Activated CD4-positive, alpha-beta T cell treated with anti-CD3 and anti-CD28 coated beads for 36 hours (primary cell): ENCODE measurements at regions not wholly inside any gene's neighbourhood (a gene's known extent, or its start where the extent isn't known, plus 50 kb on each side); places are given as distances from the start of the nearest gene placed in this dataset.
A peak's percentile ranks its signal among the peaks of the same experiment; 100 is the strongest.

Source experiments
- ATAC-seq: fragments of 200-7000 bp; cut with Tn5 transposase; one replicate; pipeline ENCODE4 v1.10.0; 2021; ENCODE audit warnings: mild to moderate bottlenecking, moderate library complexity
- CTCF ChIA-PET: fragments of 350-600 bp; sonication (Branson Sonifier 250); formaldehyde crosslinking; loops from one replicate; lab custom pipeline; 2021; ENCODE audit warnings: antibody characterized with exemption; lab: Charles Lee
- POLR2A ChIA-PET: fragments of 350-600 bp; sonication (Branson Sonifier 250); formaldehyde crosslinking; loops from one replicate; lab custom pipeline; 2021; ENCODE audit warnings: antibody characterized with exemption, inconsistent platforms; lab: Charles Lee
- DNase-seq: peaks from one replicate; pipeline ENCODE4 v3.0.0-alpha.2; 2020
- H3K27ac Mint-ChIP-seq: one replicate; pipeline ENCODE4 v1.8.0; 2021; ENCODE audit warnings: mixed read lengths
- H3K27me3 Mint-ChIP-seq: one replicate; pipeline ENCODE4 v1.8.0; 2021; ENCODE audit warnings: mixed read lengths
- H3K36me3 Mint-ChIP-seq: one replicate; pipeline ENCODE4 v1.8.0; 2021; ENCODE audit warnings: low read depth, mixed read lengths
- H3K4me1 Mint-ChIP-seq: one replicate; pipeline ENCODE4 v1.8.0; 2021; ENCODE audit warnings: mixed read lengths
- H3K4me3 Mint-ChIP-seq: one replicate; pipeline ENCODE4 v1.8.0; 2021; ENCODE audit warnings: mild to moderate bottlenecking, moderate library complexity, mixed read lengths
- H3K9me3 Mint-ChIP-seq: one replicate; pipeline ENCODE4 v1.8.0; 2021; ENCODE audit warnings: low read depth, mixed read lengths
- intact Hi-C, 2 experiments: fragments of 100-400 bp; cut with DNase I in 1 of 2; cut with micrococcal nuclease in 1 of 2; formaldehyde crosslinking; loops; one replicate each; pipeline versions ENCODE4 v1.14.2 to v1.15.1; 2022 to 2024; cut with DNase I, micrococcal nuclease

DNA sequence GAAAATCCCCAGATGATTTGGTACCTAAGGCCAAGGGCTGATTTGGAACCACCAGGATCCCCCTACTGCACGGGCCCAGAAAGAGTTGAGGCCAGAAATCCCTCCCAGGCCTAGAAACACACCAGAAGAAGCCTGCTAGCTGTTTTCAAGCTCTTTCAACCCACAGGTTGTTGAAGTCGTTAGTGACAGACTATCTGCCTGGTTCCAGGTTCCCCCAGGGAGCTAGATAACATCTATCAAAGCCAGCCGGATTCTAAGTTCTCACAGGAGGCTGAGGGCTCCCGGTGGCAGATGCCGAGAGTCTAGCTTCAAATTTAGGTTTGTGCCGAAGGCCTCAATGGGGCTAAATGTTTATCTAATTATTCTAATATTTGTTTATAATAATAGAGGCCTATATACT is 132.0 kb upstream of the ATP6AP2 start:
- Mint-ChIP-seq H3K36me3 (no peaks in the 10 kb centered on the region), H3K27me3 (no peaks in the 10 kb centered on the region), H3K4me1 (no peaks in the 10 kb centered on the region), H3K9me3 (no peaks in the 10 kb centered on the region), H3K27ac (no peak overlapping the region), H3K4me3 (no peak overlapping the region)
- ATAC-seq: no peak
- CTCF ChIA-PET: no interaction called here
- POLR2A ChIA-PET: no interaction called here
- intact Hi-C loops: no loop called here
- no peak for DNase-seq

DNA sequence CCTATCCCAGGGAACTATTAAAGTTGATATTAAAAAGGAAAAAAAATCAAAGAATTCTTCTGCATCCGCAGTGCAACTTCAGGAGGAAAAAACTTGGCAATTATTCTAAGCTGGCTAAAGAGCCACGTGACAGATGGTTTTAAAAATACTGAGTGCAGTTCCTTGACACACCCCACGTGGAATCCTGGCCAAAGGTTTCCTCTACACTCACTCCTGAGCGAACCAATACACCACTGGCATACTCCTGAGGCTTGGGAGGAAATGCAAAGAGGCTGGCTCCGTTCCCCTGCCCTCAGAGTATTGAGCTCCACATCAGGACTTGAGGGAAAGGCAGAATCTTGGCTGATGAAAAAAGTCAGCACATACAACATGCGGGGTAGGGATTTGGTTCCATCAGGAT is 133.8 kb upstream of the ATP6AP2 start:
- Mint-ChIP-seq H3K27me3 (no peaks in the 10 kb centered on the region), H3K4me3 (no peak overlapping the region), H3K36me3 (no peaks in the 10 kb centered on the region), H3K9me3 (no peaks in the 10 kb centered on the region), H3K4me1 (no peaks in the 10 kb centered on the region), H3K27ac (no peak overlapping the region)
- intact Hi-C loops: no loop called here
- CTCF ChIA-PET: no interaction called here
- DNase-seq (no peak), ATAC-seq (no peak)
- POLR2A ChIA-PET: no interaction called here

DNA sequence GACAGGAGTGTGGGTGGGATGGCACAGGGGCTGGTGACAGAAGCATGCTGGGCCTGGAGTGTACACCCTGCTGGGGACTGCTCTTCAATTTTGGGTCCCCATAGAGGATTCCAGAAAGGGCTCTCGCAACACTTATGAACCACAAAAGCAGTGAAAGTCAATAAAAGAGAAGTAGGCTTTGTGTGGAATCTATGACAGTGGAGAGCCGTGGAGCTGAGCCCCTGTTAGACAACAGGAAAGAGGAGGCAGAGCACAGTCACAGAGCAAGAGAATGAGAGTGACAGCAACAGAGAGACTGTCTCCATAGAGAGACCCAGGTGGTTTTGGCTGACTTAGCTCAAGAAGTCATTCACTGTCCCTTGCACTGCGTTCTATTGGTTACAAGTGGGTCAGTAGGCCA is 135.1 kb upstream of the ATP6AP2 start:
- Mint-ChIP-seq H3K27ac (no peak overlapping the region), H3K4me3 (no peak overlapping the region), H3K4me1 (no peaks in the 10 kb centered on the region), H3K9me3 (no peaks in the 10 kb centered on the region), H3K27me3 (no peaks in the 10 kb centered on the region), H3K36me3 (no peaks in the 10 kb centered on the region)
- intact Hi-C loops: no loop called here
- DNase-seq (no peak), ATAC-seq (no peak)
- POLR2A ChIA-PET: no interaction called here
- CTCF ChIA-PET: no interaction called here

DNA sequence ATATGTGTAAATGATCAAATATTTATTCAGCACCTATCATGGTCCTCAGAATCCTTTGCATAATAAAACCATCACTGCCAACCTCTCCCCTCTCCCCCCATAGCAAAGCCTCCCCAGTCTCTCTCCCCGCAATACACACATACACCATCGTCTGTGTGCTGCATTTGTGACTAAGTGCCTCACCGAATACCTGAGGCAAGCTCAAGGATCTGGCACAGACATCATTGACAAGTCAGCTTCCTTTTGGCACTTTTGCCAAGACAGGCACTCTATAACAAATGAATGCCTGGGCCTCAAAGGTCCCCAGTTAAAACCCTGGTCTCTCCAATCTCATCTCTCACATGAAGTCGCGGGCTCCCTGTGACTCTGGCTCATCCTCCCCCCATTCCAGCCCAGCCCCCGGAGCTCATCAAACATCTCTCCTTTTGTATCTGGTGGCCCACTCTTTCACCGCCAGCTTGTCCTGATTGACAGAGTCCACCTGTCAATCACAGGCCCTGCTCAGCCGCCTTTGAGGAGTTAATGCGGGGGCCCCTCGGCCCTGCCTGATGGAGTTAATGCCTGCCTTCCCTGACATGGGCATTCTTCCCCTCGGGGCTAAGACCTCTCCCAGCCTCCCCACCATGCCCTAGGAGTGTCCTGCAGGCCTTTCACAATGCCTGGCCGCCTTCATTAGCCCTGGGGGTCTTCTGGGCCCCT is 135.8 kb upstream of the ATP6AP2 start:
- Mint-ChIP-seq H3K27ac (no peak overlapping the region), H3K4me1 (no peaks in the 10 kb centered on the region), H3K9me3 (no peaks in the 10 kb centered on the region), H3K4me3 (no peak overlapping the region), H3K27me3 (no peaks in the 10 kb centered on the region), H3K36me3 (no peaks in the 10 kb centered on the region)
- no peak for ATAC-seq
- intact Hi-C loops: no loop called here
- ChIA-PET CTCF (no interaction called here), POLR2A (no interaction called here)
- DNase-seq: no peak

DNA sequence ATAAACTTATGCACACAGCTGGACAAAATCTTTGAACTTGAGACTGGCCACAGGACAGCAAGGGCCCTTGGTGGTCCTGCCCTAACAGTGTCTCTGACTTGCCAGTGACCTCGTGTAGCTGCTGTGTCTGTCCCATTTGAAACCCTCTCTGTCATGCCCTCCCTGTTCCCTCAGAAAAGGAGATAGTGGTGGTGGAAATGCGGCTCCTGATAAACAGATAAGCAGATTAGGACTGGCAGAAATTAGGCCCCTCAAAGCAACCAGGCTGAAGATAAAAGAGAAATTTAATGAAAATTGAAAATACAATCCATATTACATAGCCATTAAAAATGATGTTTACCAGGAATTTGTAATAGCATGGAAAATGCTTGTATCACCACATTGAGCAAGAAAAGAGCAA is 136.6 kb upstream of the ATP6AP2 start:
- no peak overlapping the region for H3K27ac Mint-ChIP-seq
- ChIA-PET CTCF (no interaction called here), POLR2A (no interaction called here)
- H3K36me3 Mint-ChIP-seq: no peaks in the 10 kb centered on the region
- no peak overlapping the region for H3K4me3 Mint-ChIP-seq
- no peaks in the 10 kb centered on the region for H3K27me3 Mint-ChIP-seq
- ATAC-seq (no peak), DNase-seq (no peak)
- no peaks in the 10 kb centered on the region for H3K4me1 Mint-ChIP-seq
- H3K9me3 Mint-ChIP-seq: no peaks in the 10 kb centered on the region
- intact Hi-C loops: no loop called here

- DNase-seq (no peak), ATAC-seq (no peak)
- Mint-ChIP-seq H3K4me1 (no peaks in the 10 kb centered on the region), H3K9me3 (no peaks in the 10 kb centered on the region), H3K27ac (no peak overlapping the region), H3K4me3 (no peak overlapping the region), H3K36me3 (no peaks in the 10 kb centered on the region), H3K27me3 (no peaks in the 10 kb centered on the region)
- POLR2A ChIA-PET: no interaction called here
- CTCF ChIA-PET: no interaction called here
- intact Hi-C loops: no loop called here
Observed at GRCh38 chrX:40440866-40441265, 139.9 kb upstream of the ATP6AP2 start.

DNA sequence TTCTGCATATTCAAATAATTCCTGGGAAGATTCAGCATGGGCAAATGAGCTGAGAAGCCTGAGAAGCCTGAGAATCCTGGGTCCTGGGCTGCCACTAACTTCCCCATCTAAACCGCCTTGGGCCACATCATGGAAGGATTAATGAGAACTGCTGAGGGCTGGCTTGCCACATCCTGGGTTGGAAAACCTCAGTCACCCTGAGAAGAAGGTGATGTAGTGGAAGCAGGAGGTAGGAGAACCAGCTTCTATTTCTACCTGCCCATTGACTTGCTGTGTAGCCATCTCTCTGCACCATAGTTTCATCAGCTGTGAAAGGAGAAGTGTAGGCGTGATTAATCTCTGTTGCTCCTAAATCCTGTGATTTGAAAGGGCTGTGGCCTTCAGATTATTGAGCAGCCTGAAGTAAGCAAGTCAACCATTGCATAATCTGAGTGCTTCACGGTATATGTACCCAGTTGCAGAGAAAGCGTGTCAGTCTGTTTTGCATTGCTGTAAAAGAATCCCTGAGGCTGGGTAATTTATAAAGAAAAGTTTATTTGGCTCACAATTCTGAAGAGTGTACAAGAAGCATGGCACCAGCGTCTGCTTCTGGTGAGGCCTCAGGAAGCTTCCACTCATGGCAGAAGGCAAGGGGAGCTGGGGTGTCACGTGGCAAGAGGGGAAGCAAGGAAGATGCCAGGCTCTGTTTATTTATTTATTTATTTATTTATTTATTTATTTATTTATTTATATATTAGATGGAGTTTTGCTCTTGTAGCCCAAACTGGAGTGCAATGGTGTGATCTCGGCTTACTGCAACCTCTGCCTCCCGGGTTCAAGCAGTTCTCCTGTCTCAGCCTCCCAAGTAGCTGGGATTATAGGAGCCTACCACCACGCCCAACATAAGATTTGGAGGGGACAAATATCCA is 140.9 kb upstream of the ATP6AP2 start:
- POLR2A ChIA-PET: no interaction called here
- Mint-ChIP-seq H3K4me3 (no peak overlapping the region), H3K36me3 (no peaks in the 10 kb centered on the region), H3K27ac (no peak overlapping the region), H3K27me3 (peaks cover 2% of the 10 kb centered on the region), H3K9me3 (no peaks in the 10 kb centered on the region), H3K4me1 (no peaks in the 10 kb centered on the region)
- ATAC-seq: no peak
- DNase-seq: peak; percentile 16
- CTCF ChIA-PET: interaction anchor here (0.6 kb wide), 1 partner anchor 13 kb away, joined by 3 read pairs; no protein-coding TSS in a partner anchor
- intact Hi-C loops: no loop called here

DNA sequence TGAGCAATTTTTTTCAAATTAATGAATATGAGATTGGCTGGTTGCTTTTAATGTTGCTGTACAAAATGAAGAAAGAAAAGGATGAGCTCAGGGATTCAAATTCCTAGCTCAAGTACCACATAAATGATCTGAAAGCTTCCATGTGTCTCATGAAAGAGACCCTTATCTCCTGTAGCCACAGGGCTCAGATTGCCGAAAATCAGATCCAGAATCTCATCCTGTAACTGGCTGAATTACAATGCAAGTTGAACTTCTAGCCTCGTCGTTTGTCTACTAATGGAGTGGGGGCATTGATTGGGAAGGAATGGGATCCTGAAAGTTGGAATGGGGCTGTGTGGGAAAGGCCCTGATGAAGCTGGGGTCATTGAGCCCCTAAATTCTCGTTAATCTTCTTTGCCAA is 143.4 kb upstream of the ATP6AP2 start:
- H3K4me1 Mint-ChIP-seq: no peaks in the 10 kb centered on the region
- intact Hi-C loops: no loop called here
- no peak for DNase-seq
- H3K36me3 Mint-ChIP-seq: no peaks in the 10 kb centered on the region
- peaks cover 2% of the 10 kb centered on the region for H3K27me3 Mint-ChIP-seq
- ATAC-seq: no peak
- ChIA-PET POLR2A (no interaction called here), CTCF (interaction anchor here (1.2 kb wide), 1 partner anchor 8 kb away, joined by 3 read pairs; no protein-coding TSS in a partner anchor)
- no peak overlapping the region for H3K4me3 Mint-ChIP-seq
- H3K9me3 Mint-ChIP-seq: no peaks in the 10 kb centered on the region
- no peak overlapping the region for H3K27ac Mint-ChIP-seq

- no peak overlapping the region for H3K4me3 Mint-ChIP-seq
- no peak overlapping the region for H3K27ac Mint-ChIP-seq
- CTCF ChIA-PET: no interaction called here
- H3K4me1 Mint-ChIP-seq: no peaks in the 10 kb centered on the region
- DNase-seq (no peak), ATAC-seq (no peak)
- intact Hi-C loops: no loop called here
- no peaks in the 10 kb centered on the region for H3K36me3 Mint-ChIP-seq
- peaks cover 2% of the 10 kb centered on the region for H3K27me3 Mint-ChIP-seq
- H3K9me3 Mint-ChIP-seq: no peaks in the 10 kb centered on the region
- POLR2A ChIA-PET: no interaction called here
Observed at GRCh38 chrX:40434947-40435346, 145.8 kb upstream of the ATP6AP2 start.

GRCh38 chrX:40434443-40434842 is 146.3 kb upstream of the ATP6AP2 start:
- no peak overlapping the region for H3K4me3 Mint-ChIP-seq
- H3K4me1 Mint-ChIP-seq: no peaks in the 10 kb centered on the region
- POLR2A ChIA-PET: no interaction called here
- peaks cover 2% of the 10 kb centered on the region for H3K27me3 Mint-ChIP-seq
- intact Hi-C loops: no loop called here
- no peak for DNase-seq
- no peak for ATAC-seq
- CTCF ChIA-PET: no interaction called here
- H3K27ac Mint-ChIP-seq: no peak overlapping the region
- H3K36me3 Mint-ChIP-seq: no peaks in the 10 kb centered on the region
- no peaks in the 10 kb centered on the region for H3K9me3 Mint-ChIP-seq

GRCh38 chrX:40433160-40433559 is 147.6 kb upstream of the ATP6AP2 start:
- ChIA-PET POLR2A (no interaction called here), CTCF (no interaction called here)
- H3K27me3 Mint-ChIP-seq: peaks cover 2% of the 10 kb centered on the region
- no peaks in the 10 kb centered on the region for H3K36me3 Mint-ChIP-seq
- intact Hi-C loops: no loop called here
- no peak overlapping the region for H3K4me3 Mint-ChIP-seq
- DNase-seq: no peak
- ATAC-seq: no peak
- H3K4me1 Mint-ChIP-seq: no peaks in the 10 kb centered on the region
- no peaks in the 10 kb centered on the region for H3K9me3 Mint-ChIP-seq
- H3K27ac Mint-ChIP-seq: no peak overlapping the region

DNA sequence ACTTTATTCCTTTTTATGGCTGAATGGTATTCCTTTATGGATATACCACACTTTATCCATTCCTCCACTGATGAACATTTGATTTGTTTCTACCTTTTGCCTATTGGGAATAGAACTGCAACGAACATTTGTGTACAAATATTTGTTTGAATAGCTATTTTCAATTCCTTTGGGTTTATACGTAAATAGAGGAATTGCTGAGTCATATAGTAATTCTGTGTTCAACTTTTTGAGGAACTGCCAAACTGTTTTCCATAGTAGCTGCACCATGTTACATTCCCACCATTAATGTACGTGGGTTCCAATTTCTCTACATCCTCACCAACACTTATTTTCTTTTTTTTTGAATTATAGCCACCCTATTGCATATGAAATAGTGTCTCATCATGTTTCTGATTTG is 156.5 kb upstream of the ATP6AP2 start:
- DNase-seq: no peak
- no peak for ATAC-seq
- ChIA-PET POLR2A (no interaction called here), CTCF (interaction anchor here (0.7 kb wide), 1 partner anchor 13 kb away, joined by 3 read pairs; no protein-coding TSS in a partner anchor)
- Mint-ChIP-seq H3K27ac (no peak overlapping the region), H3K27me3 (no peaks in the 10 kb centered on the region), H3K4me3 (no peak overlapping the region), H3K9me3 (no peaks in the 10 kb centered on the region), H3K4me1 (no peaks in the 10 kb centered on the region), H3K36me3 (no peaks in the 10 kb centered on the region)
- intact Hi-C loops: no loop called here
